Frontal cortex (tissue), 3 donors: ENCODE measurements at regions not wholly inside any gene's neighbourhood (a gene's known extent, or its start where the extent isn't known, plus 50 kb on each side); places are given as distances from the start of the nearest gene placed in this dataset.
A peak's percentile ranks its signal among the peaks of the same experiment; 100 is the strongest.

Source experiments
- DNase-seq, 2 donors: peaks; one replicate each; pipeline ENCODE4 v3.0.0; 2012; ENCODE audit warnings: low spot score in 2 of 2
- FAIRE-seq: peaks from 2 replicates; lab custom pipeline; 2012; peaks lifted over from hg19 to GRCh38; lab: Jason Lieb, UNC
- donor health status: control.
- donor health status: control.
- donor health status: control.

DNA sequence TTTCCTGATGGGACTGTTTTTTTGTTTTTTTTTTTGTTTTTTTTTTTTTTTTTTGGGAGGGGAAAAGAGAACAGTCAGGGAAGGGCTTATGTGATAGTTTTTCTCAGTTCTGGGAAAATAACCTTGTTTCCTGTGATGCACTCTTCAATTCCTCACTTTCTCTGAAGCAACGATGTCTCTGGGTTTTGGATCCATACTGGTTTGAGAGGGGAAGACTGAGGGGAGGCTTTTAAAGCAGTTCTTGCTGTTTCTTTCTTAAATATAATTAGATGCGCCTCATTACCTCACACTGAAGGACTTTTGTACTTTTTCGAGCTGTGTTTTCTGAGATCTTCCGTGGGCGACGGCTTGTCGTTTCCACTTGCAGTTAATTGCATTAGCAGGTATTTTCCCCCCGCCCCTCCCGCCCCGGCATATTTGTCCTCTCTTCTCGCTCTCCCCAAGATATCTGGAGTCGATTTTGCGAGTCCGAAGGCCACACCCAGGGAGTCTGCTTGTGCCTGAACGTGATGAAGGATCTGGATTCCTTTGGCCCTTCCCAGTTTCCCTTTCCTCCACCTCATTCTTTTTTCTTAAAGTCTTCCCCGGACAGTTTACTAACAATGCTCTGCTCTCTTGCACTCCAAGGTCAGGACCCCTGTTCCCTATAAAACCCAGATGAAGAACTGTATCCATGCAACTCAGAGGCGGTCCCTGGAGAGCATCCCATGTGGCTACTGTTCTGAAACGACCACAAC is 125.2 kb upstream of the ZFHX3 start:
- no peak for DNase-seq

GRCh38 chr16:73172241-73172972 is 124.5 kb upstream of the ZFHX3 start:
- FAIRE-seq, result no peak
- peak in 1 of 2 donors; percentile 31 for DNase-seq

More for the DNA sequence above, 125.2 kb upstream of the ZFHX3 start:
- no peak for FAIRE-seq

DNA sequence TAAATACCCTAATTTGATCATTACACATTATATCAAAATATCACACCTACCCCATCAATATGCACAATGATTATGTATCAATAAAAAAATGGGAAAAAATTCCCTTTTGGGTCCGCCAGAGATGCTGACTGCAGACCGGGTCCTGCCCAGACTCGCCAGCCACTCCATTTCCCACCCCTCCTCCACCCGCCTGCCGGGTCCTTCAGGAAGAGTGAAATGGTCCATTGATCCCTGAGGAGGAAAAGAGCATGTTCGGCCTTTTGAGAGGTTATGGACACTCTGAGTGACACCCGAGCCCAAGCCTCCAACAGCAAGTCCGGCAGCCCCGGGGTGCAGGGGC is 123.9 kb upstream of the ZFHX3 start:
- no peak for DNase-seq
- FAIRE-seq, result no peak

GRCh38 chr16:73171380-73171779 is 123.5 kb upstream of the ZFHX3 start:
- FAIRE-seq (no peak), DNase-seq (no peak)

- DNase-seq (no peak), FAIRE-seq (no peak)
Measured at GRCh38 chr16:73170612-73171038, 122.7 kb upstream of the ZFHX3 start.

DNA sequence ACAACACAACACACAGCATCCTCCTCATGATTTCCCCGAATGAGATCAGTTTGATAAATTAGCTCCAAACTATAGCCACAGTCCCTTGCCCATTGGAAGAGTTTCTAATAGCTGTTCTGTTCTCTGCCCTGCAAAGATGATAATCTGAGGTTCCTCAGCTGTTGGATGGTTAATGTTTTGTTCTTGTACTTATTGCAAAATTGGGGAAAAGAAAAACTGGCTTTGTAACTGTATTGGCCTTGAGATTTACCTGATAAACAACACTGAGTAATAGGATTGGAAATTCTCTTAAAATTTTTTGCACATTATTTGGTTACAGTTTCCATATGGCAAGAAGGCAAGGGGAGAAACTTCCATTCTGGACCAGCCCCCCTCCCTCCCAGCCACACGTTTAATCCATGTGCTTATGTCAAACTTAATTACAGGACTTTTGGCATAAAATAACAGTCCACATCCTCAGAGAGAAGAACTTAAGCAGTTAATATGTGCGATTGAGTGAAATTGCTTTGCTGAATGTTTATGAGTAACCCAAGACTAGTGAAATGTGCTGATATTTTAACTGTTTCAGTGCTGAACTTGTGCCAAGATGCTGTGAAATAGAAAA is 119.1 kb upstream of the ZFHX3 start:
- FAIRE-seq, result no peak

DNA sequence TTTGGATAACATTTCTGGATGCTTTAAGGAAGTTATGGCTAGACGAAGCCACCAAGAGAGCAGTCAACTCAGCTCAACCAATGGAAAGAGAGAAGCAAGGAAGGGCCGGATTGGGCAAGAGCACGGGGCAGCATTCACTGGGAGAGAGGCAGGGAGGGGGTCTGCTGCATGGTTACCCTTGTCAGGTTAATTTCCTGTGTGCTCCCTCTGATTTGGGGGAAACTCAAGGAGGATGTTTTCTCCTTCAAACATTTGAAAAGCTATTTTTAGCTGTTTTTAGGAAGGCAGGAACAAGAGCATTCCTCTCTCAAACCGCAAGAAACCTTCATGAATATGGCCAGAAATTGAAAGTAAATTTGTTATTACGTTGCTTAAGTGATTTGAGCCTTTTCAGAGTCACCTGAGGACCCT is 118.5 kb upstream of the ZFHX3 start:
- DNase-seq (no peak), FAIRE-seq (no peak)

More for the DNA sequence above, 119.1 kb upstream of the ZFHX3 start:
- DNase-seq, result no peak

GRCh38 chr16:73163238-73163815 is 115.4 kb upstream of the ZFHX3 start:
- FAIRE-seq (no peak), DNase-seq (no peak)

DNA sequence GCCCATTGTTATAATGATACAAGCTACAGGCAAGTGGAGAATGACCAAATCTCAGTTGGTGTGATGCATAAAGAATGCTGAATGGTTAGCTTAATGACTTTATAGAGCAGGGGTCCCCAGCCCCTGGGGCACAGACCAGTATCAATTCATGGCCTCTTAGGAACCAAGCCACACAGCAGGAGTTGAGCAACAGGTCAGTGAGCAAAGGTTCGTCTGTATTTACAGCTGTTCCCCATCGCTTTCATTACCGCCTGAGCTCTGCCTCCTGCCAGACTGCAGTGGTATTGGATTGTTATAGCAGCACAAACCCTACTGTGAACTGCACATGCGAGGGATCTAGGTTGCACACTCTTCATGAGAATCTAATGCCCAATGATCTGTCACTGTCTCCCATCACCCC is 114.0 kb upstream of the ZFHX3 start:
- no peak for DNase-seq
- FAIRE-seq, result no peak

GRCh38 chr16:73159296-73159695 is 111.4 kb upstream of the ZFHX3 start:
- DNase-seq (no peak), FAIRE-seq (no peak)

- FAIRE-seq (no peak), DNase-seq (no peak)
Measured at GRCh38 chr16:73157861-73158260, 109.9 kb upstream of the ZFHX3 start.

GRCh38 chr16:73154063-73154870 is 106.3 kb upstream of the ZFHX3 start:
- FAIRE-seq (no peak), DNase-seq (no peak)

DNA sequence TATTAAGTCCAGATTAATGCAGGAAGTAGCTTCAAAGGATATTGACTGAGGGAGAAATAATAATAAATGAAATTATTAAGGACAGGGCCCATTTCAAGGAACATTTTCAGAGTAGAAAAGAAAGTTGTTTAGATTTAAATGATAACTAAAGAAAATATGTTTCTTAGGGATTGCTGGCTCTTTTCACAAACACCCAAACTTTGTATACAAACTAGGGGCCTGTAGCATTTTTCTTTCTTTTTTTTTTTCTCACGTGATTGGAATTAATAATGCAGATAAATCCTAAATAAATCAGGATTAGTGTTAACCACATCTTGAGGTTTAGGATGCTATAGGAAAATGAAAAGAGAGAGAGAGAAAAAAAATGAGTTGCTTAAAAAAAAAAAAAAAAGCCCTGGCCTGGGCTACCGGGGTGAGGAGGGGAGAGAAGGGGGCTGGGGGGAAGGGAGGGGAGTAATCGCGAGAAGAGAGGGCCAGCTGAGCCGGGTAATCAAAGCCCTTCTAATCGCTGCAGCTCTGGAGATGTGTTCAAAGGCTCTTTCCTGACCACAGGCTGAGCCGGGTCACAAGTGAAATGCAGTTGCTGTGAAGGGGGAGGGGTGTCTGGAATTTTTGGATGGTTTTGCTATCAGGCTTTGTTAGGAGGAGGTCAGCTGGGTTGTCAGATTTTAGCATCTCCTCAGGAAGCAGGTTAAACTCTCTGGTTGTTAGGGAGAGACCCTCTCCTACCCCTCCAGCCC is 104.6 kb upstream of the ZFHX3 start:
- DNase-seq (no peak), FAIRE-seq (no peak)

GRCh38 chr16:73151941-73152340 is 104.0 kb upstream of the ZFHX3 start:
- FAIRE-seq (no peak), DNase-seq (no peak)

DNA sequence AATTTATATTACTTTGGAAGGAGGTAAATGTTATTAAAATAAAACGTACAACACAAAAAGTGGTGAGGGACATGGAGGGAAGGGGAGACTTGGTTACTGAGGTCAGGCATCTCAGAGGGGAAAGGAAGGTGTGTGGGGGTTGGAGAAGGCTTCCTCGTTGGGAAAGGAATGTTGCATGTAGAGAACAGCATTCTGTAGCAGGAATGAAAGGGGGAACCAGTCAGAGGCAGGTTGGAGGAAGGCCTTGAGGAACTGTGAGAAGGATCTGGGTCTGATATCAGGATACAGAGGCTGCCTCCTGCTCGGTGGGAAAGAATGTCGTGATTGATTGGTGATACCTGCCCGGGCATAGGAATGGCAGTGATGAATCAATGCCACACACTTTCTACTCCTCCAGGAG is 103.3 kb upstream of the ZFHX3 start:
- DNase-seq (no peak), FAIRE-seq (no peak)

- DNase-seq (no peak), FAIRE-seq (no peak)
Measured at GRCh38 chr16:73150786-73151185, 102.9 kb upstream of the ZFHX3 start.

GRCh38 chr16:73149334-73149733 is 101.4 kb upstream of the ZFHX3 start:
- no peak for FAIRE-seq

GRCh38 chr16:73147958-73148357 is 100.0 kb upstream of the ZFHX3 start:
- FAIRE-seq, result no peak
- DNase-seq, result no peak

More at GRCh38 chr16:73149334-73149733, 101.4 kb upstream of the ZFHX3 start:
- DNase-seq, result no peak

DNA sequence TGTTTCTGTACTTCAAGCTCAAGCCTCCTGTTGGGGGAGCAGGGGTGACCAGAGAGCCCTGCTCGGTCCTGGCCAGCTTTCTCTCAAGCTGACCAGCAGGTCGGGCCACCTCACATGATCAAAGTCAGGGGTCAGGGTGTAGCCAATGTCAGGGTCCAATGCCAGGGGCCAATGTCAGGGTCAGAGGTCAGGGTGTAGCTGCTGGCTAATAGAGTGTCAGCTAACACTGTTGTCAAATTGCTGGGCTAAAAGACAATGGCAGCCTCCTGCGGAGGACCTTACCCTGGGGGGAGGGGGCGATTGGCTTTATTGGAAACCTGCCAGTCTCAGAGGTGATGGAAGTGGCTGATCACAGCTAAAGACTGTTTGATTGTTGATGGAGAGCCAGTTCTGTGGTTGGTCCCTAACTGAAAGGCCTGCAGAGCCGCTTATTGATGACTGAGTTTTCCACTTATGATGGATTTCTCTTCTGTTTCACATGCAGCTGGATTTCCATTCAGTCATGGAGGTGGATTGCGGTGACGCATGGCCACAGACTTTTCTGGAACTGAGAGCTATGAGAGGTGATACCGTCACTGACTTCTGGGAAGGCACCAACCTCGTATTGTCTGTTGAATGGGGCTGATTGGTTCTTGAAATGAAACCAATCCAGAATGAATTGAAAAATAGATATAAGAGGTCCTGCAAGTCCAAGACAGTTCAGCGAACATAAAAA is 97.4 kb upstream of the ZFHX3 start:
- DNase-seq (no peak), FAIRE-seq (no peak)
